GM12873 (cell line): ENCODE measurements at regions not wholly inside any gene's neighbourhood (a gene's known extent, or its start where the extent isn't known, plus 50 kb on each side); places are given as distances from the start of the nearest gene placed in this dataset.

Experiments
- TF ChIP-seq, protein P1 (sequence below): IDR thresholded peaks from 2 replicates; pipeline ENCODE4 v1.5.1; 2012; ENCODE audit warnings: low read depth, mild to moderate bottlenecking, moderate library complexity, low read length, control low read depth; ENCODE audit not compliant: insufficient read depth; ENCODE audit errors: missing control alignments

DNA sequence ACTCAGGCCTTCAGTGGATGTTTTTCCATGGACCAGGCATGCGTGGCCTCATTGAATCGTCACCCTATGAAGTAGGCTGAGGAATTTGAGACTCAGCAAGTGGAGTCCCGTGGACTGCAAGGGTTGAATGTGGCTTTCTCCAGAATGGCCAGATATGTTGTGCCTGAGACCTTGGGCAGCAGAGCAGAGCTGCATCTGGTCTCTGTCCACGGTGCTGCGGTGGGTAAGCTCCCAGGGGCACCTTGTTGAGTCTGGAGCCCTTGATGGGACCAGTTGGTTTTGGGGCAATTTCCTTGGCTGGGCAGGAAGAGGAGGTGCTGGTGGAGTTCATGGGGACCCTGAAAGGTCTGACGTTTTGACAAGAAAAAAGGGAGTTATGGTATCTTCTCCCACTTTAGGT, 368.1 kb upstream of the EEF2KMT start:
- TF ChIP-seq, protein P1, sequence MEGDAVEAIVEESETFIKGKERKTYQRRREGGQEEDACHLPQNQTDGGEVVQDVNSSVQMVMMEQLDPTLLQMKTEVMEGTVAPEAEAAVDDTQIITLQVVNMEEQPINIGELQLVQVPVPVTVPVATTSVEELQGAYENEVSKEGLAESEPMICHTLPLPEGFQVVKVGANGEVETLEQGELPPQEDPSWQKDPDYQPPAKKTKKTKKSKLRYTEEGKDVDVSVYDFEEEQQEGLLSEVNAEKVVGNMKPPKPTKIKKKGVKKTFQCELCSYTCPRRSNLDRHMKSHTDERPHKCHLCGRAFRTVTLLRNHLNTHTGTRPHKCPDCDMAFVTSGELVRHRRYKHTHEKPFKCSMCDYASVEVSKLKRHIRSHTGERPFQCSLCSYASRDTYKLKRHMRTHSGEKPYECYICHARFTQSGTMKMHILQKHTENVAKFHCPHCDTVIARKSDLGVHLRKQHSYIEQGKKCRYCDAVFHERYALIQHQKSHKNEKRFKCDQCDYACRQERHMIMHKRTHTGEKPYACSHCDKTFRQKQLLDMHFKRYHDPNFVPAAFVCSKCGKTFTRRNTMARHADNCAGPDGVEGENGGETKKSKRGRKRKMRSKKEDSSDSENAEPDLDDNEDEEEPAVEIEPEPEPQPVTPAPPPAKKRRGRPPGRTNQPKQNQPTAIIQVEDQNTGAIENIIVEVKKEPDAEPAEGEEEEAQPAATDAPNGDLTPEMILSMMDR, result no peak

DNA sequence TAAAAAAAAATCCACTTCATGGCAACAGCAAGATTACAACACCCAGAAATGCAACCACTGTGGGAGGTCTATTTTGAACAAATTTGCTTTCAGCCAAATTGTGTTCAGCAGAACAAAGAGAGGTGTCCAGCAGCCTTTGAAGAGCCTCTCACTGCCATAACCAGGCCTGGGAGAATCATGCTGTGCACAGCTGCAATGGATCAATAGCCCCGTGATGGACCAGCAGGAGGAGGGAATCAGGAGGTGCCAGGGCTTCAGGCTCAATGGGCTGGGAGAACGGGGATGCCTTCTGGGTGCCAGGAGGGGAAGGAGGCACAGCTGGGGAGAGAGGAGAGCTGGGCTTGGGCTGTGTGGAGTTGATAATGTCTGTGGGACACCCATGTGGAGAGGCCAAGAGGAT, 366.2 kb upstream of the EEF2KMT start:
- TF ChIP-seq, protein P1, result no peak

DNA sequence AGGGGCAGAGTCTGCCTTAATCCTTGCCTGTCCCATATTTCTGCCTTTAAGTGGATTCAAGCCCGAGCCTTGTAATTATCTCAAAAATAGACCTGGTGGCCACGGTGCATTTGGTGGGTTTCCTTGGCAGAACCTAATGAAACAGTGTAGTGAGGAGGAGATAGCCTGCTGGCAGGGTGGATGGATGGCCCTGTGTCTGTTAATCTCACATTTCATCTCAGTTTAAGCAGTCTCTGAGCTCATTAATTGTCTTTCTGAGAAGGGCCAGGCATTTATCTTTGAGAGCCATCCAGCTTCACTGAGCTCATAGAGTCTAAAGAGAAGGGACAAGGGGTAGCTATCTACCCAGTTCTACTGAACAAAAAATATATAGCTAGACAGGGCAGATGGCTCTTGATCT, 364.0 kb upstream of the EEF2KMT start:
- TF ChIP-seq, protein P1, result no peak

DNA sequence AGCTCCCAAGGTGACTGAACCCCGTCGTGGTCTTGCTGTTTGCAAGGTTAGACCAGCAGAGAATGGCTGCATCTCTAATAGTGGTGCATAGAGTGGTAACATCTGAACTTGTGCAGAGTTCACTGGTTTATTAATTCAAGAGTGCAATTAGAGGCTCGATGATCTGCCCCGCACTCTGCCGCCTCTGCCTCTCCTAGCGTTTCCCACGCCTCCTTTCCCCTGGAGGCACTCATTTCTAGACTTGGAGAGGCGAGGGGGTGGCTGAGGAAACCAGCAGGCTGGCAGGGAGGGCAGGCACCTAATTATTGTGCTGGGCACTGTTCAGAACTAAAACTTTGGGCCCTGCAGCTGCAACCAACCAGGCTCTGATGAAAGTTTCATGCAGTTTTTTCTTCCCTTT, 363.5 kb upstream of the EEF2KMT start:
- TF ChIP-seq, protein P1, result no peak

DNA sequence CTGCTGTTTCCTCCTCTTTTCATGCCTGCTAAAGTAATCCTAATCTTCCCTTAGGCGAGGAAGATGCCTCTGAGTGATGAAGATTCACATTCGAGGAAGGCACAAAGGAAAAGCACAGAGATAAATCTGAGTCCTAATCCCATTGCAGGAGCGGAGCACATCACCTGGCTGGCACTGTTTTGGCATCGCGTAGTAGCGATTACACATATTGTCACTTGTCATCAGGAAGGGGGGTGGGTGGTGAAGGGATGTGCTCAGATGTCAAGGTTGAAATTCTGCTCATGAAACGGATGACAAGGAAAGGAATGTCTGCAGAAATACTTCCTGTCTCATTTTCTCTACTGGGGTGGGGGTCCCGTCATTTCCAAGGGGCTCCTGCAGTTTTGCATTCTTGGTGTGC, 363.1 kb upstream of the EEF2KMT start:
- TF ChIP-seq, protein P1, result no peak

DNA sequence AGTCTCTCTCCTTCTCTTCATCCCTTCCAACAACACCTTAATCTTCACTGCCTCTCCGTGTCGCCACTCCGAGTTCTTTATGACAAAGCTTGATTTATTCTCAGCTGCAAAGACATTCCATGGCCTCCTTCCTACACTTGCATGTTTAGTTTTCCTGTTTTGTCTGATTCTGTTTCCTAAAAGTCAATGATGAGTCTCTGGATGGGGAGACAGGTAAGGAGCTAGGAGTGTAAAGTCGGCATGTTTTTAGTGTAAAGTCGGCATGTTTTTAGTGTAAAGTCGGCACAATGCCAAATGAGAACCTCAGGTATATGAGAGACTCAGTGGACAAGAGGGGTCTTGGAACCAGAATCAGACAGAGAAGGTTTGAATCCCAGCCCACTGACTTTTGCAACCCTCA, 362.3 kb upstream of the EEF2KMT start:
- TF ChIP-seq, protein P1, result no peak

DNA sequence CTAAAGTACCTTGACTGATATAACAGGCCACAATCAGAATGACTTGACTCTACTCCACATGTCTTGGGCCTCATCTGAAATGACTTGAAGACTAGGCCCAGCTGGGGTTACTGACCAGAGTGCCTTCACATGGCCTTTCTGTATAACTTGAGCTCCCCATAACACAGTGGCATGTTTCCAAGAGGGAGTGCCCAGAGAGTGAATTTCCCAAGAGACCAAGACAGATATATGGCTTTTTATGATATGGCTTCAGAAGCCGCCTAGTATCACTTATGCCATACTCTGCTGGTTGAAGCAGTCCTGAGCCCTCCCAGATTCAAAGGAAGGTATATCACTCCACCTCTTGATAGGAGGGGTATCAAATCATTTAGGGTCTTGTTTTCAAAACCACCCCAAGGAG, 357.5 kb upstream of the EEF2KMT start:
- TF ChIP-seq, protein P1, result no peak
